HCT116 (cell line): ENCODE measurements at regions not wholly inside any gene's neighbourhood (a gene's known extent, or its start where the extent isn't known, plus 50 kb on each side); places are given as distances from the start of the nearest gene placed in this dataset.

ENCODE experiments used
- ATAC-seq: fragments of 200-7000 bp; cut with Tn5 transposase; 2 replicates; pipeline ENCODE4 v1.9.1; 2020; ENCODE audit warnings: mild to moderate bottlenecking, moderate library complexity
- BruUV-seq: library from RNA; stranded (reverse); fragments of 400-500 nt; replicated peaks from 2 replicates; lab custom pipeline; 2021; lab: Mats Ljungman, UMichigan
- CTCF ChIA-PET: fragments of 300-600 bp; sonication (Branson Sonifier 250); formaldehyde crosslinking; loops from one replicate; lab custom pipeline; 2021; ENCODE audit warnings: antibody characterized with exemption; lab: Charles Lee
- POLR2A ChIA-PET: fragments of 300-600, 350-600 bp; sonication (Branson Sonifier 250); formaldehyde crosslinking; loops from one replicate; lab custom pipeline; 2021; ENCODE audit warnings: antibody characterized with exemption; lab: Charles Lee
- RAD21 ChIA-PET, 2 experiments: fragments of 300-600 bp; sonication (Branson Sonifier 250); formaldehyde crosslinking; loops; one replicate each; lab custom pipeline; 2023; ENCODE audit warnings: low total read pairs in 2 of 2; ENCODE audit not compliant: uncharacterized antibody in 2 of 2, unreplicated experiment in 2 of 2, low non-redundant PET in 1 of 2; lab: Charles Lee
- DNase-seq: peaks from one replicate; pipeline ENCODE4 v3.0.0-alpha.2; 2010; ENCODE audit warnings: low read depth, low spot score
- H2AFZ ChIP-seq: fragments of 200-600 bp; shearing (Covaris generic), sonication (generic); 2 replicates; pipeline ENCODE4 v1.6.1; 2017; ENCODE audit warnings: low read depth, mixed run types, mixed read lengths, antibody characterized with exemption, low read length; ENCODE audit not compliant: poor library complexity, severe bottlenecking
- H3K27ac ChIP-seq: 2 replicates; pipeline ENCODE4 v1.5.1; 2012; ENCODE audit warnings: low read depth, low read length
- H3K27me3 ChIP-seq: fragments of 200-600 bp; sonication (generic); 2 replicates; pipeline ENCODE4 v1.6.1; 2016; ENCODE audit warnings: mixed run types, low read length, mixed read lengths; ENCODE audit not compliant: insufficient read depth
- H3K36me3 ChIP-seq, 2 experiments: fragments of 200-500 bp in 1 of 2; fragments of 200-600 bp in 1 of 2; sonication (Bioruptor generic) in 1 of 2; sonication (generic) in 1 of 2; 2 replicates each; pipeline versions ENCODE4 v1.5.1 to v1.6.1; 2014 to 2016; ENCODE audit warnings: low read length in 2 of 2, inconsistent platforms in 1 of 2, mixed read lengths in 1 of 2, mixed run types in 1 of 2; ENCODE audit not compliant: insufficient read depth in 2 of 2, control insufficient read depth in 1 of 2
- H3K4me1 ChIP-seq, 2 experiments: fragments of 200-600 bp in 1 of 2; sonication (generic) in 1 of 2; 2 replicates each; pipeline versions ENCODE4 v1.5.1 to v1.6.1; 2012 to 2017; ENCODE audit warnings: low read length in 2 of 2, inconsistent platforms in 1 of 2, mild to moderate bottlenecking in 1 of 2, mixed read lengths in 1 of 2, mixed run types in 1 of 2, moderate library complexity in 1 of 2; ENCODE audit not compliant: insufficient read depth in 2 of 2, control insufficient read depth in 1 of 2
- H3K4me2 ChIP-seq: fragments of 200-600 bp; sonication (generic); 2 replicates; pipeline ENCODE4 v1.6.1; 2017; ENCODE audit warnings: mixed run types, low read length, mixed read lengths
- H3K4me3 ChIP-seq, 2 experiments: fragments of 200-600 bp in 1 of 2; sonication (generic) in 1 of 2; replicated peaks in 1 of 2; 2 replicates each; pipeline ENCODE4 v1.5.1; 2011 to 2016; ENCODE audit warnings: low read length in 2 of 2, control low read depth in 1 of 2, low read depth in 1 of 2, mild to moderate bottlenecking in 1 of 2, mixed read lengths in 1 of 2, mixed run types in 1 of 2
- H3K79me2 ChIP-seq: fragments of 200-600 bp; sonication (generic); 2 replicates; pipeline ENCODE4 v1.6.1; 2017; ENCODE audit warnings: mild to moderate bottlenecking, mixed run types, low read length, moderate library complexity, mixed read lengths; ENCODE audit not compliant: insufficient read depth
- H3K9ac ChIP-seq: fragments of 200-600 bp; sonication (generic); 2 replicates; pipeline ENCODE4 v1.6.1; 2016; ENCODE audit warnings: low read length, mixed read lengths
- H3K9me2 ChIP-seq: fragments of 200-600 bp; sonication (generic), shearing (Covaris generic); 2 replicates; pipeline ENCODE4 v1.6.1; 2017; ENCODE audit warnings: mixed run types, mild to moderate bottlenecking, moderate library complexity; ENCODE audit not compliant: insufficient read depth
- H3K9me3 ChIP-seq, 2 experiments: fragments of 200-500 bp in 1 of 2; fragments of 200-600 bp in 1 of 2; sonication (Bioruptor generic) in 1 of 2; sonication (generic) in 1 of 2; 2 replicates each; pipeline ENCODE4 v1.6.1; 2014 to 2017; ENCODE audit warnings: low read length in 2 of 2, mixed read lengths in 2 of 2, inconsistent platforms in 1 of 2, low read depth in 1 of 2, mild to moderate bottlenecking in 1 of 2, mixed run types in 1 of 2, moderate library complexity in 1 of 2; ENCODE audit not compliant: control insufficient read depth in 1 of 2, insufficient read depth in 1 of 2
- H4K20me1 ChIP-seq: fragments of 200-600 bp; sonication (generic), shearing (Covaris generic); 2 replicates; pipeline ENCODE4 v1.6.1; 2017; ENCODE audit warnings: mixed run types, mild to moderate bottlenecking, moderate library complexity; ENCODE audit not compliant: insufficient read depth
- CEBPB ChIP-seq: IDR thresholded peaks from 2 replicates; pipeline ENCODE4 v1.6.1; 2012; ENCODE audit warnings: low read depth
- CTCF ChIP-seq, 3 experiments: fragments of 200-600 bp in 1 of 3; sonication (generic) in 1 of 3; IDR thresholded peaks in 2 of 3; conservative IDR thresholded peaks in 1 of 3; 2 replicates each; pipeline ENCODE4 v1.5.1; 2012 to 2017; ENCODE audit warnings: low read depth in 2 of 3, low read length in 2 of 3, antibody characterized with exemption in 1 of 3, borderline replicate concordance in 1 of 3, control low read depth in 1 of 3, mild to moderate bottlenecking in 1 of 3, mixed read lengths in 1 of 3, mixed run types in 1 of 3, moderate library complexity in 1 of 3; ENCODE audit not compliant: insufficient read depth in 1 of 3
- ELF1 ChIP-seq: IDR thresholded peaks from 2 replicates; pipeline ENCODE4 v1.6.1; 2012; ENCODE audit warnings: low read depth, borderline replicate concordance
- MAX ChIP-seq: IDR thresholded peaks from 2 replicates; pipeline ENCODE4 v1.6.1; 2012
- POLR2AphosphoS5 ChIP-seq: IDR thresholded peaks from 2 replicates; pipeline ENCODE4 v1.6.1; 2011; ENCODE audit warnings: mild to moderate bottlenecking, low read depth, low read length, moderate library complexity
- SP1 ChIP-seq: IDR thresholded peaks from 2 replicates; pipeline ENCODE4 v1.6.1; 2012; ENCODE audit warnings: low read depth
- SRF ChIP-seq: IDR thresholded peaks from 2 replicates; pipeline ENCODE4 v1.6.1; 2012; ENCODE audit warnings: low read depth
- ZBTB33 ChIP-seq: IDR thresholded peaks from 2 replicates; pipeline ENCODE4 v1.6.1; 2011; ENCODE audit warnings: mild to moderate bottlenecking, low read length, moderate library complexity; ENCODE audit not compliant: insufficient replicate concordance; ENCODE audit errors: extremely low read depth
- intact Hi-C: fragments of 100-400 bp; cut with micrococcal nuclease; formaldehyde crosslinking; loops from 2 replicates; pipeline ENCODE4 v1.10.0; 2022

GRCh38 chr1:47627016-47627415 lies 189.2 kb downstream of the FOXD2 start:
- Histone ChIP-seq H3K36me3 (no peaks in the 10 kb centered on the region), H2AFZ (no peak overlapping the region), H3K27ac (no peak overlapping the region), H3K4me3 (no peak overlapping the region), H3K9ac (no peak overlapping the region), H3K79me2 (no peaks in the 10 kb centered on the region), H3K9me2 (no peaks in the 10 kb centered on the region), H3K4me1 (no peaks in the 10 kb centered on the region), H3K4me2 (no peak overlapping the region), H3K9me3 (no peaks in the 10 kb centered on the region), H4K20me1 (no peaks in the 10 kb centered on the region), H3K27me3 (no peaks in the 10 kb centered on the region)
- intact Hi-C loops: no loop called here
- ChIA-PET CTCF (no interaction called here), POLR2A (no interaction called here), RAD21 (no interaction called here)
- TF ChIP-seq CTCF (IDR thresholded peaks at IDR 0.05 in 2 of 3, conservative IDR thresholded peaks at IDR 0.05 in 1 of 3; ENCODE audit: borderline replicate concordance in 1 of 3, insufficient read depth in 1 of 3, low read depth in 2 of 3, low read length in 2 of 3): 0 out of 6 replicates have a peak, but pooled peaks of 2 of the 3 experiments have one; percentile 18 to 30
- TF ChIP-seq CEBPB: no peak
- no TSS peak for BruUV-seq
- DNase-seq: no peak
- peak; percentile 39; the same call in 1 of the 2 replicates for ATAC-seq

- BruUV-seq: no TSS peak
- POLR2A ChIA-PET: no interaction called here
- intact Hi-C loops: no loop called here
- no peak overlapping the region for H3K4me3 ChIP-seq
- H3K36me3 ChIP-seq: no peaks in the 10 kb centered on the region
- H4K20me1 ChIP-seq: no peaks in the 10 kb centered on the region
- TF ChIP-seq SRF: no peak
- no peak for TF ChIP-seq ZBTB33
- no peak for TF ChIP-seq SP1
- no peak for TF ChIP-seq POLR2AphosphoS5
- TF ChIP-seq CEBPB: no peak
- TF ChIP-seq MAX: no peak
- no peak for TF ChIP-seq ELF1
- TF ChIP-seq, all 23 proteins: peak for 0
- no peak for ATAC-seq
- DNase-seq: no peak
- no peak overlapping the region for H3K9ac ChIP-seq
- RAD21 ChIA-PET: no interaction called here
- H3K9me2 ChIP-seq: no peaks in the 10 kb centered on the region
- no peak overlapping the region for H3K4me2 ChIP-seq
- H2AFZ ChIP-seq: no peak overlapping the region
- no peaks in the 10 kb centered on the region for H3K79me2 ChIP-seq
- no peaks in the 10 kb centered on the region for H3K4me1 ChIP-seq
- H3K9me3 ChIP-seq: no peaks in the 10 kb centered on the region
- no peaks in the 10 kb centered on the region for H3K27me3 ChIP-seq
- CTCF ChIA-PET: no interaction called here
- H3K27ac ChIP-seq: no peak overlapping the region
Measured at GRCh38 chr1:47627471-47628370, 189.9 kb downstream of the FOXD2 start.
